Neural cell (in vitro differentiated cells): ENCODE measurements at regions not wholly inside any gene's neighbourhood (a gene's known extent, or its start where the extent isn't known, plus 50 kb on each side); places are given as distances from the start of the nearest gene placed in this dataset.

Source experiments
- POLR2AphosphoS5 ChIP-seq: IDR thresholded peaks from 2 replicates; pipeline ENCODE4 v1.6.1; 2012
- TAF1 ChIP-seq: IDR thresholded peaks from 2 replicates; pipeline ENCODE4 v1.6.1; 2012; ENCODE audit warnings: low read depth
- TF ChIP-seq, protein P1 (sequence below): fragments of 450-650 bp; IDR thresholded peaks from 2 replicates; pipeline ENCODE4 v1.5.1; 2014; ENCODE audit warnings: antibody characterized with exemption, mild to moderate bottlenecking, moderate library complexity; ENCODE audit not compliant: poor library complexity, severe bottlenecking

- TF ChIP-seq TAF1: no peak
- TF ChIP-seq, protein P1, sequence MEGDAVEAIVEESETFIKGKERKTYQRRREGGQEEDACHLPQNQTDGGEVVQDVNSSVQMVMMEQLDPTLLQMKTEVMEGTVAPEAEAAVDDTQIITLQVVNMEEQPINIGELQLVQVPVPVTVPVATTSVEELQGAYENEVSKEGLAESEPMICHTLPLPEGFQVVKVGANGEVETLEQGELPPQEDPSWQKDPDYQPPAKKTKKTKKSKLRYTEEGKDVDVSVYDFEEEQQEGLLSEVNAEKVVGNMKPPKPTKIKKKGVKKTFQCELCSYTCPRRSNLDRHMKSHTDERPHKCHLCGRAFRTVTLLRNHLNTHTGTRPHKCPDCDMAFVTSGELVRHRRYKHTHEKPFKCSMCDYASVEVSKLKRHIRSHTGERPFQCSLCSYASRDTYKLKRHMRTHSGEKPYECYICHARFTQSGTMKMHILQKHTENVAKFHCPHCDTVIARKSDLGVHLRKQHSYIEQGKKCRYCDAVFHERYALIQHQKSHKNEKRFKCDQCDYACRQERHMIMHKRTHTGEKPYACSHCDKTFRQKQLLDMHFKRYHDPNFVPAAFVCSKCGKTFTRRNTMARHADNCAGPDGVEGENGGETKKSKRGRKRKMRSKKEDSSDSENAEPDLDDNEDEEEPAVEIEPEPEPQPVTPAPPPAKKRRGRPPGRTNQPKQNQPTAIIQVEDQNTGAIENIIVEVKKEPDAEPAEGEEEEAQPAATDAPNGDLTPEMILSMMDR: no peak
- TF ChIP-seq POLR2AphosphoS5: no peak
Observed at GRCh38 chr4:91830681-91831395, 472.9 kb upstream of the GRID2 start.
